ENCODE measurements at regions not wholly inside any gene's neighbourhood (a gene's known extent, or its start where the extent isn't known, plus 50 kb on each side); places are given as distances from the start of the nearest gene placed in this dataset.

DNA sequence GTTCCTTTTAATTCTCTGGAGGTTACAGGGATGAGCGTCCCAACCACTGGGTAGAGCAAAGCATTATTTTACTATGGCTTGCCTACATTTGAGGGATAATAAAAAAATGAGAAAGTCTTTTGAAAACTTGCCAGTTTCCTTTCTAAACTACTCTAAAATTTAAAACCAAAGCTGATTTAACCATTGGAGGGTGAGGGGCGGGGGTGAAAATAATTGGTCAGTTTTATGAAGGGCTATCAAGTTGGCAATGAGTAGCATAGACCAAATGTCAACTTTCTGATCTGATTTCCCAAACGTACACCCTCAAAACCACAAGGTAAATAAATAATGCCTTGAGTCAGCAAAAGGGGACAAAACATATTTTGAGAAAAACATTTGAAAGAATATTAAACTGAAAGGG lies 85.7 kb upstream of the STK17B start:
- TF ChIP-seq YY1 (IDR thresholded peaks at IDR 0.05; ENCODE audit: low read depth) (no peak), EP300 (IDR thresholded peaks at IDR 0.05; ENCODE audit: borderline replicate concordance) (no peak), ZBTB7A (IDR thresholded peaks at IDR 0.05; ENCODE audit: low read depth) (no peak), CEBPB (IDR thresholded peaks at IDR 0.05) (no peak), NFIC (IDR thresholded peaks at IDR 0.05) (no peak), FOXM1 (IDR thresholded peaks at IDR 0.05; ENCODE audit: borderline replicate concordance, low read depth) (no peak), TAF1 (IDR thresholded peaks at IDR 0.05; ENCODE audit: low read depth) (no peak), CREB1 (IDR thresholded peaks at IDR 0.05; ENCODE audit: low read depth) (no peak), TCF12 (IDR thresholded peaks at IDR 0.05; ENCODE audit: low read depth) (no peak), RAD21 (IDR thresholded peaks at IDR 0.05; ENCODE audit: low read depth) (no peak), EGR1 (IDR thresholded peaks at IDR 0.05) (no peak)
- TF ChIP-seq, protein P1, sequence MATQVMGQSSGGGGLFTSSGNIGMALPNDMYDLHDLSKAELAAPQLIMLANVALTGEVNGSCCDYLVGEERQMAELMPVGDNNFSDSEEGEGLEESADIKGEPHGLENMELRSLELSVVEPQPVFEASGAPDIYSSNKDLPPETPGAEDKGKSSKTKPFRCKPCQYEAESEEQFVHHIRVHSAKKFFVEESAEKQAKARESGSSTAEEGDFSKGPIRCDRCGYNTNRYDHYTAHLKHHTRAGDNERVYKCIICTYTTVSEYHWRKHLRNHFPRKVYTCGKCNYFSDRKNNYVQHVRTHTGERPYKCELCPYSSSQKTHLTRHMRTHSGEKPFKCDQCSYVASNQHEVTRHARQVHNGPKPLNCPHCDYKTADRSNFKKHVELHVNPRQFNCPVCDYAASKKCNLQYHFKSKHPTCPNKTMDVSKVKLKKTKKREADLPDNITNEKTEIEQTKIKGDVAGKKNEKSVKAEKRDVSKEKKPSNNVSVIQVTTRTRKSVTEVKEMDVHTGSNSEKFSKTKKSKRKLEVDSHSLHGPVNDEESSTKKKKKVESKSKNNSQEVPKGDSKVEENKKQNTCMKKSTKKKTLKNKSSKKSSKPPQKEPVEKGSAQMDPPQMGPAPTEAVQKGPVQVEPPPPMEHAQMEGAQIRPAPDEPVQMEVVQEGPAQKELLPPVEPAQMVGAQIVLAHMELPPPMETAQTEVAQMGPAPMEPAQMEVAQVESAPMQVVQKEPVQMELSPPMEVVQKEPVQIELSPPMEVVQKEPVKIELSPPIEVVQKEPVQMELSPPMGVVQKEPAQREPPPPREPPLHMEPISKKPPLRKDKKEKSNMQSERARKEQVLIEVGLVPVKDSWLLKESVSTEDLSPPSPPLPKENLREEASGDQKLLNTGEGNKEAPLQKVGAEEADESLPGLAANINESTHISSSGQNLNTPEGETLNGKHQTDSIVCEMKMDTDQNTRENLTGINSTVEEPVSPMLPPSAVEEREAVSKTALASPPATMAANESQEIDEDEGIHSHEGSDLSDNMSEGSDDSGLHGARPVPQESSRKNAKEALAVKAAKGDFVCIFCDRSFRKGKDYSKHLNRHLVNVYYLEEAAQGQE (IDR thresholded peaks at IDR 0.05; ENCODE audit: low read depth): no peak
- TF ChIP-seq, protein P2, sequence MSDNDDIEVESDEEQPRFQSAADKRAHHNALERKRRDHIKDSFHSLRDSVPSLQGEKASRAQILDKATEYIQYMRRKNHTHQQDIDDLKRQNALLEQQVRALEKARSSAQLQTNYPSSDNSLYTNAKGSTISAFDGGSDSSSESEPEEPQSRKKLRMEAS (IDR thresholded peaks at IDR 0.05): no peak
